H9 (cell line): ENCODE measurements at regions not wholly inside any gene's neighbourhood (a gene's known extent, or its start where the extent isn't known, plus 50 kb on each side); places are given as distances from the start of the nearest gene placed in this dataset.

Experiments used
- DNase-seq: peaks from one replicate; pipeline ENCODE4 v3.0.0-alpha.2; 2017
- H2AFZ ChIP-seq: one replicate; pipeline ENCODE4 v1.6.1; 2013; ENCODE audit warnings: mild to moderate bottlenecking, low read length, control low read depth, moderate library complexity
- H2AK5ac ChIP-seq: 2 replicates; pipeline ENCODE4 v1.6.1; 2013; ENCODE audit warnings: low read length, control low read depth, mixed read lengths; ENCODE audit not compliant: insufficient read length
- H2BK120ac ChIP-seq: one replicate; pipeline ENCODE4 v1.6.1; 2013; ENCODE audit warnings: low read depth, mild to moderate bottlenecking, low read length, control low read depth, inconsistent platforms; ENCODE audit not compliant: poor library complexity, severe bottlenecking
- H2BK12ac ChIP-seq: 2 replicates; pipeline ENCODE4 v1.6.1; 2013; ENCODE audit warnings: low read length, control low read depth, mixed read lengths, low read depth; ENCODE audit not compliant: insufficient read length
- H2BK15ac ChIP-seq: 2 replicates; pipeline ENCODE4 v1.6.1; 2013; ENCODE audit warnings: low read depth, low read length, control low read depth
- H2BK20ac ChIP-seq: one replicate; pipeline ENCODE4 v1.6.1; 2013; ENCODE audit warnings: low read depth, mild to moderate bottlenecking, low read length, control low read depth, inconsistent platforms; ENCODE audit not compliant: poor library complexity, severe bottlenecking
- H2BK5ac ChIP-seq: 2 replicates; pipeline ENCODE4 v1.6.1; 2013; ENCODE audit warnings: low read length, control low read depth, mixed read lengths; ENCODE audit not compliant: insufficient read length
- H3K14ac ChIP-seq: 2 replicates; pipeline ENCODE4 v1.6.1; 2013; ENCODE audit warnings: low read length, control low read depth; ENCODE audit not compliant: insufficient read depth
- H3K18ac ChIP-seq: 2 replicates; pipeline ENCODE4 v1.6.1; 2013; ENCODE audit warnings: low read depth, mild to moderate bottlenecking, mixed read lengths, low read length, control low read depth; ENCODE audit not compliant: insufficient read length
- H3K23ac ChIP-seq: 2 replicates; pipeline ENCODE4 v1.6.1; 2013; ENCODE audit warnings: low read length, control low read depth, mixed read lengths, low read depth; ENCODE audit not compliant: insufficient read length
- H3K23me2 ChIP-seq: 2 replicates; pipeline ENCODE4 v1.6.1; 2013; ENCODE audit warnings: low read depth, mild to moderate bottlenecking, mixed read lengths, low read length, control low read depth; ENCODE audit not compliant: insufficient read length, poor library complexity, severe bottlenecking
- H3K27ac ChIP-seq: 2 replicates; pipeline ENCODE4 v1.5.1; 2013; ENCODE audit warnings: low read length, control low read depth, mixed read lengths, low read depth; ENCODE audit not compliant: insufficient read length
- H3K27me3 ChIP-seq: 2 replicates; pipeline ENCODE4 v1.6.1; 2013; ENCODE audit warnings: low read length, control low read depth, inconsistent platforms; ENCODE audit not compliant: insufficient read depth
- H3K4ac ChIP-seq: 2 replicates; pipeline ENCODE4 v1.6.1; 2013; ENCODE audit warnings: low read depth, mild to moderate bottlenecking, control low read depth, inconsistent platforms, low read length, moderate library complexity
- H3K4me1 ChIP-seq: 2 replicates; pipeline ENCODE4 v1.6.1; 2013; ENCODE audit warnings: low read length, control low read depth, inconsistent platforms; ENCODE audit not compliant: insufficient read depth
- H3K4me2 ChIP-seq: 2 replicates; pipeline ENCODE4 v1.6.1; 2013; ENCODE audit warnings: low read length, control low read depth, mixed read lengths; ENCODE audit not compliant: insufficient read length, insufficient read depth
- H3K56ac ChIP-seq: 2 replicates; pipeline ENCODE4 v1.6.1; 2013; ENCODE audit warnings: low read depth, mild to moderate bottlenecking, mixed read lengths, low read length, control low read depth; ENCODE audit not compliant: insufficient read length
- H3K79me1 ChIP-seq: 2 replicates; pipeline ENCODE4 v1.6.1; 2013; ENCODE audit warnings: low read depth, mild to moderate bottlenecking, moderate library complexity, low read length, control low read depth, inconsistent platforms; ENCODE audit not compliant: insufficient read depth, poor library complexity, severe bottlenecking
- H3K79me2 ChIP-seq: 2 replicates; pipeline ENCODE4 v1.6.1; 2013; ENCODE audit warnings: low read length, control low read depth, inconsistent platforms; ENCODE audit not compliant: insufficient read depth
- H3K9ac ChIP-seq: 2 replicates; pipeline ENCODE4 v1.6.1; 2013; ENCODE audit warnings: low read length, control low read depth, mixed read lengths; ENCODE audit not compliant: insufficient read length; ENCODE audit errors: extremely low read depth
- H3K9me3 ChIP-seq: one replicate; pipeline ENCODE4 v1.6.1; 2013; ENCODE audit warnings: low read depth, low read length, inconsistent platforms; ENCODE audit not compliant: control insufficient read depth
- H3T11ph ChIP-seq: one replicate; pipeline ENCODE4 v1.6.1; 2013; ENCODE audit warnings: mild to moderate bottlenecking, low read length, control low read depth, inconsistent platforms
- H4K20me1 ChIP-seq: one replicate; pipeline ENCODE4 v1.6.1; 2013; ENCODE audit not compliant: control insufficient read depth, insufficient read length, insufficient read depth
- H4K5ac ChIP-seq: 2 replicates; pipeline ENCODE4 v1.6.1; 2013; ENCODE audit warnings: low read depth, mild to moderate bottlenecking, mixed read lengths, low read length, control low read depth; ENCODE audit not compliant: insufficient read length
- H4K8ac ChIP-seq: replicated peaks from 2 replicates; pipeline ENCODE4 v1.6.1; 2013; ENCODE audit warnings: low read length, control low read depth, mixed read lengths, low read depth; ENCODE audit not compliant: insufficient read length
- H4K91ac ChIP-seq: 2 replicates; pipeline ENCODE4 v1.6.1; 2013; ENCODE audit warnings: low read depth, mild to moderate bottlenecking, moderate library complexity, mixed read lengths, low read length, control low read depth; ENCODE audit not compliant: insufficient read length
- H3K27ac Mint-ChIP-seq, 3 experiments: 2 replicates in 2 of 3; 3 replicates in 1 of 3; pipeline ENCODE4 v1.8.0; 2020 to 2021; ENCODE audit warnings: mixed read lengths in 3 of 3, mild to moderate bottlenecking in 1 of 3, moderate library complexity in 1 of 3
- H3K27me3 Mint-ChIP-seq: 2 replicates; pipeline ENCODE4 v1.8.0; 2021; ENCODE audit warnings: low read depth, mild to moderate bottlenecking, moderate library complexity, mixed read lengths
- H3K36me3 Mint-ChIP-seq, 3 experiments: 2 replicates in 2 of 3; 3 replicates in 1 of 3; pipeline ENCODE4 v1.8.0; 2020 to 2021; ENCODE audit warnings: low read depth in 3 of 3, mixed read lengths in 3 of 3; ENCODE audit not compliant: insufficient read depth in 1 of 3
- H3K4me1 Mint-ChIP-seq, 2 experiments: 2 replicates each; pipeline ENCODE4 v1.8.0; 2020; ENCODE audit warnings: mixed read lengths in 2 of 2
- H3K4me3 Mint-ChIP-seq, 2 experiments: 2 replicates in 1 of 2; 3 replicates in 1 of 2; pipeline ENCODE4 v1.8.0; 2020 to 2021; ENCODE audit warnings: mild to moderate bottlenecking in 2 of 2, mixed read lengths in 2 of 2, moderate library complexity in 1 of 2
- H3K9me3 Mint-ChIP-seq, 2 experiments: 2 replicates in 1 of 2; 3 replicates in 1 of 2; pipeline ENCODE4 v1.8.0; 2020; ENCODE audit warnings: mild to moderate bottlenecking in 2 of 2, mixed read lengths in 2 of 2, moderate library complexity in 1 of 2
- CTCF ChIP-seq: fragments of 200-600 bp; sonication (generic); conservative IDR thresholded peaks from 3 replicates; pipeline ENCODE4 v1.8.0; 2021; ENCODE audit warnings: antibody characterized with exemption, mild to moderate bottlenecking

GRCh38 chr5:68550015-68550414 is 334.5 kb downstream of the PIK3R1 start:
- no peak overlapping the region for H3K4me2 ChIP-seq
- no peak overlapping the region for H3K27ac Mint-ChIP-seq

More at GRCh38 chr5:68550015-68550414, 334.5 kb downstream of the PIK3R1 start:
- Mint-ChIP-seq H3K4me1 (peaks cover 3 to 5% of the 10 kb centered on the region in 2 experiments; a peak in 3 of 4 replicates), H3K36me3 (no peaks in the 10 kb centered on the region; a peak in 1 of 7 replicates), H3K4me3 (no peak overlapping the region), H3K27me3 (no peaks in the 10 kb centered on the region; the same call in none of the 2 replicates), H3K9me3 (no peaks in the 10 kb centered on the region)
- no peak overlapping the region for H3K14ac ChIP-seq
- H3K4ac ChIP-seq = no peak overlapping the region
- H2BK5ac ChIP-seq = no peak overlapping the region
- no peak overlapping the region for H3K27ac ChIP-seq
- no peak overlapping the region for H3K9ac ChIP-seq
- H2AK5ac ChIP-seq = no peak overlapping the region
- no peak for DNase-seq
- no peak overlapping the region for H4K8ac ChIP-seq
- no peak overlapping the region for H3K23ac ChIP-seq
- H3K23me2 ChIP-seq = no peaks in the 10 kb centered on the region
- no peaks in the 10 kb centered on the region for H3K79me2 ChIP-seq
- H3K56ac ChIP-seq = no peak overlapping the region
- no peaks in the 10 kb centered on the region for H4K20me1 ChIP-seq
- no peak overlapping the region for H4K5ac ChIP-seq
- H3K79me1 ChIP-seq = no peaks in the 10 kb centered on the region
- no peak overlapping the region for H2BK20ac ChIP-seq
- TF ChIP-seq CTCF = no peak
- no peaks in the 10 kb centered on the region for H3K4me1 ChIP-seq
- no peak overlapping the region for H3K18ac ChIP-seq
- H3K9me3 ChIP-seq = no peaks in the 10 kb centered on the region
- H3T11ph ChIP-seq = no peak overlapping the region
- no peak overlapping the region for H2AFZ ChIP-seq
- H2BK120ac ChIP-seq = no peak overlapping the region
- no peak overlapping the region for H2BK12ac ChIP-seq
- H3K27me3 ChIP-seq = no peaks in the 10 kb centered on the region
- H2BK15ac ChIP-seq = no peak overlapping the region
- H4K91ac ChIP-seq = no peak overlapping the region
